ENCODE measurements at regions not wholly inside any gene's neighbourhood (a gene's known extent, or its start where the extent isn't known, plus 50 kb on each side); places are given as distances from the start of the nearest gene placed in this dataset.

- TF ChIP-seq CTCF (IDR thresholded peaks at IDR 0.05), result no peak
These were observed 1730.4 kb upstream of the SLC10A2 start for GRCh38 chr13:104796581-104796980.

GRCh38 chr13:104785952-104786351 lies 1719.7 kb upstream of the SLC10A2 start:
- no peak for TF ChIP-seq CTCF (IDR thresholded peaks at IDR 0.05)

- no peak for TF ChIP-seq CTCF (IDR thresholded peaks at IDR 0.05)
These were observed 1718.7 kb upstream of the SLC10A2 start for GRCh38 chr13:104784891-104785290.

- no peak for TF ChIP-seq CTCF (IDR thresholded peaks at IDR 0.05)
These were observed 1716.5 kb upstream of the SLC10A2 start for GRCh38 chr13:104782741-104783140.

- TF ChIP-seq CTCF (IDR thresholded peaks at IDR 0.05), result no peak
These were observed 1713.2 kb upstream of the SLC10A2 start for GRCh38 chr13:104779311-104779993.

- TF ChIP-seq CTCF (IDR thresholded peaks at IDR 0.05), result peak; percentile 48; the same call in 1 of the 2 replicates
These were observed 1707.6 kb upstream of the SLC10A2 start for GRCh38 chr13:104773775-104774174.

GRCh38 chr13:104769545-104769944 lies 1703.3 kb upstream of the SLC10A2 start:
- no peak for TF ChIP-seq CTCF (IDR thresholded peaks at IDR 0.05)

GRCh38 chr13:104766319-104766718 lies 1700.1 kb upstream of the SLC10A2 start:
- no peak for TF ChIP-seq CTCF (IDR thresholded peaks at IDR 0.05)
